ENCODE measurements at regions not wholly inside any gene's neighbourhood (a gene's known extent, or its start where the extent isn't known, plus 50 kb on each side); places are given as distances from the start of the nearest gene placed in this dataset.

- TF ChIP-seq POLR2A (IDR thresholded peaks at IDR 0.05) (no peak), POLR2AphosphoS5 (IDR thresholded peaks at IDR 0.05) (no peak)
These were observed 80.6 kb upstream of the LRCH1 start for GRCh38 chr13:46472384-46472783.
